ENCODE measurements at regions not wholly inside any gene's neighbourhood (a gene's known extent, or its start where the extent isn't known, plus 50 kb on each side); places are given as distances from the start of the nearest gene placed in this dataset. TPM values are rescaled to one million over a fixed set of nuclear protein-coding genes. Genes with fewer than 3 reads are reported as not detected.

DNA sequence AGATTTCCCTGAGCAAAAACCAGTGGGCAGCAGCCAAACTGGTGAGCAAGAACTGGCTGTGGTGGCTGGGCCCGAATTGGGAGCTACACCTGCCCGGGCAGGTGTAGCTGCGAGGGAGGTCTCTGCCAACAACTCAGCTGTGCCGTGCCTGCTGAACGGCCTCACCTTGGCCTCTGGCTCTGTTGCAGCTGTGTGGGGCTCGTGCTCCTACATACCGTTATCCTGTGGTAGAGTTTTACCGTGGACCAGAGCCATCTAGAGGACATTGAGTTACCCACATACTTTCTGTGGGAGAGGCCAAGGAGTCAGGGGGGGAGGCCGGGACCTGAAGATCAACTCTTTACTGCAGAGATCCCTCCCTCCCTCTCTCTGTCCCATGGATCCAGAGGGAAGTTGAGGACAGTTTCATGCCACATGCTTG lies 113.2 kb downstream of the TM9SF2 start:
- DNase-seq (peak; percentile 45 to 83 (median 68)), ATAC-seq (peak; percentile 80)
- H3K4me1 ChIP-seq, result peaks cover 7% of the 10 kb centered on the region
- H3K27ac ChIP-seq, result no peak overlapping the region
- H3K36me3 ChIP-seq (replicated peaks in 1 of 2; ENCODE audit: insufficient read depth in 1 of 2, low read depth in 2 of 2), result no peaks in the 10 kb centered on the region
- no peak overlapping the region for H3K4me3 ChIP-seq
- intact Hi-C loops (cut with DNase I), result no loop called here
- TF ChIP-seq, protein P1, sequence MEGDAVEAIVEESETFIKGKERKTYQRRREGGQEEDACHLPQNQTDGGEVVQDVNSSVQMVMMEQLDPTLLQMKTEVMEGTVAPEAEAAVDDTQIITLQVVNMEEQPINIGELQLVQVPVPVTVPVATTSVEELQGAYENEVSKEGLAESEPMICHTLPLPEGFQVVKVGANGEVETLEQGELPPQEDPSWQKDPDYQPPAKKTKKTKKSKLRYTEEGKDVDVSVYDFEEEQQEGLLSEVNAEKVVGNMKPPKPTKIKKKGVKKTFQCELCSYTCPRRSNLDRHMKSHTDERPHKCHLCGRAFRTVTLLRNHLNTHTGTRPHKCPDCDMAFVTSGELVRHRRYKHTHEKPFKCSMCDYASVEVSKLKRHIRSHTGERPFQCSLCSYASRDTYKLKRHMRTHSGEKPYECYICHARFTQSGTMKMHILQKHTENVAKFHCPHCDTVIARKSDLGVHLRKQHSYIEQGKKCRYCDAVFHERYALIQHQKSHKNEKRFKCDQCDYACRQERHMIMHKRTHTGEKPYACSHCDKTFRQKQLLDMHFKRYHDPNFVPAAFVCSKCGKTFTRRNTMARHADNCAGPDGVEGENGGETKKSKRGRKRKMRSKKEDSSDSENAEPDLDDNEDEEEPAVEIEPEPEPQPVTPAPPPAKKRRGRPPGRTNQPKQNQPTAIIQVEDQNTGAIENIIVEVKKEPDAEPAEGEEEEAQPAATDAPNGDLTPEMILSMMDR (IDR thresholded peaks at IDR 0.05), result peak in 4 of 7 experiments; percentile 9 to 43 (median 34)
- no peak for TF ChIP-seq POLR2A (IDR thresholded peaks at IDR 0.05)
- H3K27me3 ChIP-seq, result no peaks in the 10 kb centered on the region
- WGBS, 2 donors, result 23 to 24% methylated on average over 8 to 9 of the region's 9 CpGs
- H3K9me3 ChIP-seq, result no peaks in the 10 kb centered on the region

Small RNA genes lying in the stretch of these regions (microRNA-seq; reads per million reads assigned to microRNA genes)
- gene MIR4306 (ENCODE audit: borderline number of aligned reads in 2 of 2, borderline replicate concordance in 2 of 2), result 0 reads per million in 2 donors

Small RNA genes lying in the stretch of these regions (small RNA-seq; reads per million reads assigned to genes)
- gene MIR4306 (not detected), gene RF00402 (not detected)
